ENCODE measurements at regions not wholly inside any gene's neighbourhood (a gene's known extent, or its start where the extent isn't known, plus 50 kb on each side); places are given as distances from the start of the nearest gene placed in this dataset.

DNA sequence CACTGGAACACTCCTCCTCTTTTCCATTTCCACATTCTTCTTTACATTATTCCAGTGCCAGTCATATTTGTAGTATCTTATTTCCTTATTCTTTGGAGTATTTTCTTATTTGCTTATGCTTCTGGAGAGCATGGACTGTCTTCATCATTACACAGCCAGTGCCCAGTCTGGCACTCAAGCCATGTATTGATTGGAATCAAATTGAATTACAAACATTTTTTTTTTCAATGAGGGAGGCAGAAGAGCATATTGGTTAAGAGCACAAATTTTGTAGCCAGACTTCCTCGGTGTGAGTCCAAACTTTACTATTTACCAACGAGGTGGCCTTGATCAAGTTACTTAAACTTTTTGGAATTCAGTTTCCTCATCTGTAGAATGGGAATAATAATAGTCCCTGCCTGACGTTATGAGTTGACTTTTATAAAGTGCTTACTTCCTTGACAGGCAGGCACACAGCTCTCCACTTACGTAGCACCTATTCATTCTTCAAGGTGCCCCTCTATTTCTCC, 186.6 kb upstream of the BCL6 start:
- no peak overlapping the region for H3K4me3 ChIP-seq
- peaks cover 0 to 5% (median 4%) of the 10 kb centered on the region in 4 donors for H3K4me1 ChIP-seq
- H3K36me3 ChIP-seq = no peaks in the 10 kb centered on the region
- no peak for DNase-seq (ENCODE audit: low spot score in 2 of 2)
- TF ChIP-seq POLR2A (IDR thresholded peaks at IDR 0.05) (no peak), EP300 (IDR thresholded peaks at IDR 0.05) (no peak)
- TF ChIP-seq, protein P1, sequence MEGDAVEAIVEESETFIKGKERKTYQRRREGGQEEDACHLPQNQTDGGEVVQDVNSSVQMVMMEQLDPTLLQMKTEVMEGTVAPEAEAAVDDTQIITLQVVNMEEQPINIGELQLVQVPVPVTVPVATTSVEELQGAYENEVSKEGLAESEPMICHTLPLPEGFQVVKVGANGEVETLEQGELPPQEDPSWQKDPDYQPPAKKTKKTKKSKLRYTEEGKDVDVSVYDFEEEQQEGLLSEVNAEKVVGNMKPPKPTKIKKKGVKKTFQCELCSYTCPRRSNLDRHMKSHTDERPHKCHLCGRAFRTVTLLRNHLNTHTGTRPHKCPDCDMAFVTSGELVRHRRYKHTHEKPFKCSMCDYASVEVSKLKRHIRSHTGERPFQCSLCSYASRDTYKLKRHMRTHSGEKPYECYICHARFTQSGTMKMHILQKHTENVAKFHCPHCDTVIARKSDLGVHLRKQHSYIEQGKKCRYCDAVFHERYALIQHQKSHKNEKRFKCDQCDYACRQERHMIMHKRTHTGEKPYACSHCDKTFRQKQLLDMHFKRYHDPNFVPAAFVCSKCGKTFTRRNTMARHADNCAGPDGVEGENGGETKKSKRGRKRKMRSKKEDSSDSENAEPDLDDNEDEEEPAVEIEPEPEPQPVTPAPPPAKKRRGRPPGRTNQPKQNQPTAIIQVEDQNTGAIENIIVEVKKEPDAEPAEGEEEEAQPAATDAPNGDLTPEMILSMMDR (IDR thresholded peaks at IDR 0.05) = no peak
- no peaks in the 10 kb centered on the region for H3K27me3 ChIP-seq
- whole genome bisulfite sequencing, 2 donors = 84 to 90% methylated on average over 4 of the region's 4 CpGs
- H3K9me3 ChIP-seq = peaks cover 0 to 6% (median 0%) of the 10 kb centered on the region in 4 donors
- no peak overlapping the region for H3K27ac ChIP-seq

DNA sequence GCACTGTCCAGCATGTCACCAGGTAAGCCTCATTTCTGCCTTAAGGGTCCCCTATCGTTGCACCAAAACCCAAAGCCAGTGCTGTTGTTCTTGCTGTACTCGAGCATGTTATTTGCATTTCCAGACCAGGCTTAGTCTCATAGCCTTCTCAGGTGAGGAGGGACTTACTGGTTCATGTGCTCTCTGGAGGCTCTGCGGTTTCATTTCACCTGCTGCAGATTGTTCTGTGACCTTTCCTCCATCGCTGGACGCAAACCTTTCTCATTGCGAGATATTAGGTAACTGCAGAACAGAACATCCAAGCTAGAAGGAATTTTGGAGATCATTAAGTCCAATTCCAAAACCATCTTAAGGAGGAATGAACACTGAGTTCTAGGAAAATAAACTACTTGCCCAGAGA, 187.3 kb upstream of the BCL6 start:
- Histone ChIP-seq H3K36me3 (no peaks in the 10 kb centered on the region), H3K9me3 (peaks cover 0 to 3% (median 0%) of the 10 kb centered on the region in 4 donors), H3K27me3 (no peaks in the 10 kb centered on the region), H3K4me1 (peaks cover 0 to 5% (median 4%) of the 10 kb centered on the region in 4 donors), H3K4me3 (no peak overlapping the region), H3K27ac (no peak overlapping the region)
- no peak for DNase-seq (ENCODE audit: low spot score in 2 of 2)
- WGBS, 2 donors = 96 to 97% methylated on average over 6 of the region's 6 CpGs
- TF ChIP-seq POLR2A (IDR thresholded peaks at IDR 0.05) (no peak), EP300 (IDR thresholded peaks at IDR 0.05) (peak in 1 of 2 donors; percentile 53)
- TF ChIP-seq, protein P1 (IDR thresholded peaks at IDR 0.05) = no peak

DNA sequence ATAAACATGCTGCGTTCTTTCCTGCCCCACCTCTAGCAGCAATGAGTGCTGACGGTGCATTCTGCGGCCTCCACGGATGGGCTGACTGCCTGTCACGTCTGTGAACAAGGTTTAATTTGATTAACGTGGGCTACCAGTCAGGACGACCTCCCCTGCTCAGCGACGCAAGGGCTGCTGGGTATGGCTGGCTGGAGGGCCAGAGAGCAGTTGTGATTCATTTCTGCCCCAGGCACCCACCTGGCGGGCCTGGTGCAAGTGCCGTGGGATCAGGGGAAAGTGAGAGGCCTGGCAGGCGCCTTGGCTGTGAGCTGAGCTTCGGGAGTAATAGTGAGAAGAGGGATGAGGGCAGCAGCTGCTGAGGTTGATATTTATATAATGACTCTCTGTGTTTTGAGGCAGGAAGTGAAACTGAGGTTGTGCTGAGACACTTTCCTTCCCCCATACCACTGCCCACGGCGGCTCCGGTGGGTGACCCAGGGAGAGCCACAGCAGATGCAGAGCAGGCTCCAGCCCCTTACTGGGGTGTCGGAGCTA, 190.4 kb upstream of the BCL6 start:
- Histone ChIP-seq H3K27ac (no peak overlapping the region), H3K9me3 (no peaks in the 10 kb centered on the region), H3K4me3 (no peak overlapping the region), H3K36me3 (no peaks in the 10 kb centered on the region), H3K27me3 (no peaks in the 10 kb centered on the region), H3K4me1 (no peaks in the 10 kb centered on the region)
- TF ChIP-seq EP300 (IDR thresholded peaks at IDR 0.05) = no peak
- TF ChIP-seq POLR2A (IDR thresholded peaks at IDR 0.05) = no peak
- TF ChIP-seq, protein P1 (IDR thresholded peaks at IDR 0.05) = no peak
- DNase-seq (ENCODE audit: low spot score in 2 of 2) = no peak
- WGBS, 2 donors = 81 to 82% methylated on average over 17 of the region's 17 CpGs

DNA sequence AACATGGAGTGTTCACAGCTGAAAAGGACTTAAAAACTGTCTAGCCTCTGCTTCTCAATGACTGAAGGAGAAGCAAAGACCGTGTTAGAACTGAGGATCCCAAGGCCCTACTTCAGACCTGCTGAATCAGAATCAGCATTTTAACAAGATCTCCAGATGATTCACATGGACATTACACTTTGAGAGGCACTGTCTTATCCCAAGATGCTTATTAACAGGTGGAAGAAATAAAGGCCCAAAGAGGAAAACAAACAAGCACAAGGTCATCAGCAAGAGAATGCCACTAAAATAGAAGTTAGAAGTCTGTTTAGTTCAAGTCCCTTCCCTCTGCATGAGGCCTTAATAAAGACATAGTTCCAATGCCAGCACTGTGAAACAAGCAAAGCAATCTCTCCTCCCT, 191.4 kb upstream of the BCL6 start:
- TF ChIP-seq POLR2A (IDR thresholded peaks at IDR 0.05) = no peak
- no peak for TF ChIP-seq EP300 (IDR thresholded peaks at IDR 0.05)
- TF ChIP-seq, protein P1 (IDR thresholded peaks at IDR 0.05) = no peak
- no peaks in the 10 kb centered on the region for H3K9me3 ChIP-seq
- H3K27me3 ChIP-seq = no peaks in the 10 kb centered on the region
- no peak overlapping the region for H3K4me3 ChIP-seq
- H3K4me1 ChIP-seq = no peaks in the 10 kb centered on the region
- no peaks in the 10 kb centered on the region for H3K36me3 ChIP-seq
- H3K27ac ChIP-seq = no peak overlapping the region
- WGBS, 2 donors = 82 to 93% methylated on average over 1 of the region's 1 CpG
- no peak for DNase-seq (ENCODE audit: low spot score in 2 of 2)

DNA sequence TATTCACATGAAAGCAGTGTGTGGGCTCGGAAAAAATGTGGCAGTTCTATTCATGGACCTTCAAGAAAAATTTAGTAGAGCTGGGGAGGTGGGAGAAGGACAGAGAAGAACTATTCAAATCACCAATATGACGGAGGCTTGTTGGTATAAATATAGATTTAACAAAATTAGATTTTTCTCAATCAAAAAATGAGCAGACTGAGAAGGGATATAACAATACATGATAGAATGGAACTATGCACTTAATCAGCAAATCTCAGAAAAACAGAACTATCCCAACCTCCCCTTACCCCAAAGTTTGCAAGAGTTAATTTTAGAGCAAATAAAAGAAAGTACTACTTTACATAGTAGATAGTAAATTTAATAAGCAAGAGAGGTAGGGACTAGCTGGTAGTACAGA, 194.6 kb upstream of the BCL6 start:
- Histone ChIP-seq H3K27ac (no peak overlapping the region), H3K27me3 (no peaks in the 10 kb centered on the region), H3K4me1 (peaks cover 0 to 3% (median 0%) of the 10 kb centered on the region in 4 donors), H3K9me3 (no peaks in the 10 kb centered on the region), H3K36me3 (no peaks in the 10 kb centered on the region), H3K4me3 (no peak overlapping the region)
- no peak for DNase-seq (ENCODE audit: low spot score in 2 of 2)
- no peak for TF ChIP-seq EP300 (IDR thresholded peaks at IDR 0.05)
- WGBS, 2 donors = 63 to 70% methylated on average over 2 of the region's 2 CpGs
